Prostate gland (tissue), 2 donors: ENCODE measurements at regions not wholly inside any gene's neighbourhood (a gene's known extent, or its start where the extent isn't known, plus 50 kb on each side); places are given as distances from the start of the nearest gene placed in this dataset.

Experiments
- DNase-seq: peaks from one replicate; pipeline ENCODE4 v3.0.0-alpha.2; 2019; ENCODE audit warnings: low spot score
- H3K27ac ChIP-seq, 2 donors: fragments of 200-600 bp; sonication (generic); 2 replicates each; pipeline ENCODE4 v1.5.1; 2017 to 2019
- H3K27me3 ChIP-seq: fragments of 200-600 bp; sonication (generic); replicated peaks from 2 replicates; pipeline ENCODE4 v1.5.1; 2019; ENCODE audit not compliant: insufficient read depth
- H3K36me3 ChIP-seq, 2 donors: fragments of 200-600 bp; sonication (generic); 1 replicate in 1 of 2; 2 replicates in 1 of 2; pipeline versions ENCODE4 v1.5.1 to v1.8.1; 2017 to 2019
- H3K4me1 ChIP-seq: fragments of 200-600 bp; sonication (generic); replicated peaks from 2 replicates; pipeline ENCODE4 v1.5.1; 2019
- H3K4me3 ChIP-seq, 2 donors: fragments of 200-600 bp; sonication (generic); 2 replicates each; pipeline ENCODE4 v1.5.1; 2017 to 2019
- H3K9me3 ChIP-seq: fragments of 200-600 bp; sonication (generic); 2 replicates; pipeline ENCODE4 v1.5.1; 2017
- POLR2A ChIP-seq: fragments of 450-650 bp; IDR thresholded peaks from one replicate; pipeline ENCODE4 v1.6.1; 2016; ENCODE audit warnings: antibody characterized with exemption, mild to moderate bottlenecking
- POLR2AphosphoS5 ChIP-seq: sonication (generic); formaldehyde crosslinking; IDR thresholded peaks from one replicate; pipeline ENCODE4 v1.6.1; 2017; ENCODE audit warnings: antibody characterized with exemption
- WGBS: methylation state at CpG from one replicate; pipeline ENCODE4 v1.1.5; 2018; 5-methylcytosine and 5-hydroxymethylcytosine counted together
- intact Hi-C: fragments of 100-400 bp; cut with DNase I; formaldehyde crosslinking; loops from one replicate; pipeline ENCODE4 v1.14.2; 2022
- TF ChIP-seq, protein P1 (sequence below), 4 experiments: fragments of 200-600 bp in 2 of 4; fragments of 450-650 bp in 2 of 4; sonication (generic) in 2 of 4; IDR thresholded peaks; 1 replicate in 3 of 4; 2 replicates in 1 of 4; pipeline ENCODE4 v1.5.1; 2016 to 2019; ENCODE audit warnings: antibody characterized with exemption in 4 of 4, mild to moderate bottlenecking in 2 of 4, moderate library complexity in 2 of 4

DNA sequence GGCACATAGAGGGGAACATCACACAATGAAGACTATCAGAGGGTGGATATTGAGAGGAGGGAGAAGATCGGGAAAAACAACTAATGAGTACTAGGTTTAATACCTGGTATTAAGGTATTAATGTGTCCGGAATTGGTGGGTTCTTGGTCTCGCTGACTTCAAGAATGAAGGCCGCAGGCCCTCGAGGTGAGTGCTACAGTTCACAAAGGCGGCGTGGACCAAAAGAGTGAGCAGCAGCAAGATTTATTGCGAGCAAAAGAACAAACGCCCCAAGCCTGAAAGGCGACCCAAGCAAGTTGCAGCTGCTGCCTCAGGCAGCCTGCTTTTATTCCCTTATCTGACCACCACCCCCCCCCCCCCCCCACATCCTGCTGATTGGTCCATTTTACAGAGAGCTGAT, 2022.8 kb downstream of the NCAM2 start:
- H3K4me3 ChIP-seq = no peak overlapping the region
- no peak for DNase-seq
- H3K27ac ChIP-seq = no peak overlapping the region
- TF ChIP-seq POLR2A (no peak), POLR2AphosphoS5 (no peak)
- TF ChIP-seq, protein P1, sequence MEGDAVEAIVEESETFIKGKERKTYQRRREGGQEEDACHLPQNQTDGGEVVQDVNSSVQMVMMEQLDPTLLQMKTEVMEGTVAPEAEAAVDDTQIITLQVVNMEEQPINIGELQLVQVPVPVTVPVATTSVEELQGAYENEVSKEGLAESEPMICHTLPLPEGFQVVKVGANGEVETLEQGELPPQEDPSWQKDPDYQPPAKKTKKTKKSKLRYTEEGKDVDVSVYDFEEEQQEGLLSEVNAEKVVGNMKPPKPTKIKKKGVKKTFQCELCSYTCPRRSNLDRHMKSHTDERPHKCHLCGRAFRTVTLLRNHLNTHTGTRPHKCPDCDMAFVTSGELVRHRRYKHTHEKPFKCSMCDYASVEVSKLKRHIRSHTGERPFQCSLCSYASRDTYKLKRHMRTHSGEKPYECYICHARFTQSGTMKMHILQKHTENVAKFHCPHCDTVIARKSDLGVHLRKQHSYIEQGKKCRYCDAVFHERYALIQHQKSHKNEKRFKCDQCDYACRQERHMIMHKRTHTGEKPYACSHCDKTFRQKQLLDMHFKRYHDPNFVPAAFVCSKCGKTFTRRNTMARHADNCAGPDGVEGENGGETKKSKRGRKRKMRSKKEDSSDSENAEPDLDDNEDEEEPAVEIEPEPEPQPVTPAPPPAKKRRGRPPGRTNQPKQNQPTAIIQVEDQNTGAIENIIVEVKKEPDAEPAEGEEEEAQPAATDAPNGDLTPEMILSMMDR (IDR thresholded peaks at IDR 0.05) = no peak
- no peaks in the 10 kb centered on the region for H3K27me3 ChIP-seq
- H3K4me1 ChIP-seq = no peaks in the 10 kb centered on the region
- no peaks in the 10 kb centered on the region for H3K36me3 ChIP-seq
- 85% methylated on average over 10 of the region's 10 CpGs for WGBS
- intact Hi-C loops = no loop called here
- H3K9me3 ChIP-seq = no peaks in the 10 kb centered on the region

DNA sequence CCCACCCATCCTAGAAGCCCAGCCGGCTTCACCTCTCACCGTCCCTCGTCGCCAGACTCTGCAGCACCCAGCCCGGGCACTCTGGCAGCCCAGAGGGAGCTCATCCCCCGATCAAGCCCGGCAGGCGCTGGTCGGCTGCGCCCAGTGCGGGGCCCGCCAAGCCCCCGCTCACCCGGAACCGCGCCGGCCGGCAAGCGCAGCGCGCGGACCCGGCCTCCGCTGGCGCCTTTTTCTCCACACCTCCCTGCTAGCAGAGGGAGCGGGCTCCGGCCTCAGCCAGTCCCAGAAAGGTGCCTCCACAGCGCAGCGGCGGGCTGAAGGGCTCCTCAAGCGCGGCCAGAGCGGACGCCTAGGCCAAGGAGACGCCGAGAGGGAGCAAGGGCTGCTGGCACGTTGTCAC, 2023.3 kb downstream of the NCAM2 start:
- Histone ChIP-seq H3K4me1 (no peaks in the 10 kb centered on the region), H3K27me3 (no peaks in the 10 kb centered on the region), H3K9me3 (no peaks in the 10 kb centered on the region), H3K4me3 (no peak overlapping the region), H3K36me3 (no peaks in the 10 kb centered on the region), H3K27ac (no peak overlapping the region)
- intact Hi-C loops = no loop called here
- no peak for DNase-seq
- WGBS = 98% methylated on average over 26 of the region's 37 CpGs
- TF ChIP-seq POLR2AphosphoS5 (no peak), POLR2A (no peak)
- TF ChIP-seq, protein P1 (IDR thresholded peaks at IDR 0.05) = no peak

DNA sequence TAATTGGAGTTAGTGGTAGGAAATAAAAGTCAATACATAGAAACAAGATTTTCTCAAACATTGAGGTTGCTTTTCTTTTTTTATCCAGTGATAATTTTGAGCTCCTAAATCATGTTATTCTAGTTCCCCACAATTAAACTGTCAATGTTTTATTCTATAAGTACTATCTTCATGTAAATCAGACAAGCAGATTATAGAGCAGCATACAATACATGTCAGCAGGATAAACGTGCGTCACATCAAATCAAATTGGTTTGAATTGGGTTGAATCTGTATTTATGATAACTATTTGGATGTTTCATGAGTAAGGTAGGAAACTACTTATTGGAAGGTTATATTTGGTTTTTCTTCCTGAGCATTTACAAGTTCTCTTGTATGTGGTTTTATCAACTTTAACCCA, 2028.7 kb downstream of the NCAM2 start:
- DNase-seq = no peak
- H3K9me3 ChIP-seq = no peaks in the 10 kb centered on the region
- WGBS = 64% methylated on average over 2 of the region's 2 CpGs
- H3K36me3 ChIP-seq = no peaks in the 10 kb centered on the region
- H3K27ac ChIP-seq = no peak overlapping the region
- no peaks in the 10 kb centered on the region for H3K27me3 ChIP-seq
- intact Hi-C loops = no loop called here
- no peak overlapping the region for H3K4me3 ChIP-seq
- H3K4me1 ChIP-seq = no peaks in the 10 kb centered on the region
- TF ChIP-seq POLR2A (no peak), POLR2AphosphoS5 (no peak)
- TF ChIP-seq, protein P1 (IDR thresholded peaks at IDR 0.05) = no peak

DNA sequence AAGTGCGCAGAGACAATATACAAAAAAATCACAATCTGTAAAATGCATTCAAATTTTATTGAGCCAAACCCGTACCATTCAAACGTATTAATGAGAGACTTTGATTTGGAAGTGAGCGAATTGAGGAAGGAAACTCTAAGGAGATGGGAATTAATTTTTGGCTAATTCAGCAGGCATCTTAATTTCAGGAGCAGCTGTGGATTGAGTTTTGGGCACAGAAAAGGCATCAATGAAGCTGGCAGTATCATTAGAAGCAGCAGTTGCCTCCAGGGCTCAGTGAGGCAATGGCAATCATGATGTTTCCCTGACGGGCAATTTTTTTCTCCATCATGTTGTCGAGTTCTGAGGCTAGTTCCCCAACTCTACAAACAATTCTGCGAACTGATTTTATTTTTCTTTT, 2041.6 kb downstream of the NCAM2 start:
- WGBS = 26% methylated on average over 7 of the region's 7 CpGs
- no peaks in the 10 kb centered on the region for H3K36me3 ChIP-seq
- no peak for DNase-seq
- no peaks in the 10 kb centered on the region for H3K9me3 ChIP-seq
- H3K27me3 ChIP-seq = no peaks in the 10 kb centered on the region
- no peaks in the 10 kb centered on the region for H3K4me1 ChIP-seq
- H3K27ac ChIP-seq = no peak overlapping the region
- intact Hi-C loops = no loop called here
- TF ChIP-seq, protein P1 (IDR thresholded peaks at IDR 0.05) = no peak
- TF ChIP-seq POLR2A (no peak), POLR2AphosphoS5 (no peak)
- H3K4me3 ChIP-seq = no peak overlapping the region

DNA sequence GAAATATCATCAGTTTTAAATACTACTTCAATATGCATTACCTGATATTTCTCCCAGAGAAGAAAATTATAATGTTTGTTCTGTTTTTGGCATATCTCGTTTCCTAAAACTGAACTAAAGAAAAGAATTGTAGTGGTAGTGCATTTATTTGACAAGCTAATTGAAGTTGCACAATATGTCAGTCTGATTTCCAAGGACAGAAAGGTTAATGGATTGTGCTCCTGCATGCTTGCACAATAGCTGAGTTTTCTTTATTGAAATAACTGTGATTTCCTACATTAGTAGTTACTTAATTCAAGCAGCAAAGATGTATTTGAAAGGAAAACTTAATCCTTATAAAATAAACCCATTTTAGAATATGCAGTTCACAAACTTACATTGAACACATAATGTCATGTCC, 2047.7 kb downstream of the NCAM2 start:
- TF ChIP-seq, protein P1 (IDR thresholded peaks at IDR 0.05) = no peak
- no peak for TF ChIP-seq POLR2A
- TF ChIP-seq POLR2AphosphoS5 = no peak
- DNase-seq = no peak
- Histone ChIP-seq H3K4me1 (no peaks in the 10 kb centered on the region), H3K9me3 (no peaks in the 10 kb centered on the region), H3K4me3 (no peak overlapping the region), H3K27me3 (no peaks in the 10 kb centered on the region), H3K36me3 (no peaks in the 10 kb centered on the region), H3K27ac (no peak overlapping the region)
- WGBS = 36% methylated on average over 1 of the region's 1 CpG
- intact Hi-C loops = no loop called here
